ENCODE measurements at regions not wholly inside any gene's neighbourhood (a gene's known extent, or its start where the extent isn't known, plus 50 kb on each side); places are given as distances from the start of the nearest gene placed in this dataset.

GRCh38 chr6:26175428-26176181 lies 88.4 kb downstream of the HFE start:
- H3K4me2 ChIP-seq: peak overlapping the region; percentile 44
- peak overlapping the region; percentile 25; the same call in 1 of the 2 replicates for H3K27ac ChIP-seq
- H2AFZ ChIP-seq (ENCODE audit: low read depth): no peak overlapping the region
- peak; percentile 77 for TF ChIP-seq CTCF (conservative IDR thresholded peaks at IDR 0.05; ENCODE audit: low read depth, low read length)
- no peak overlapping the region; the same call in 1 of the 2 replicates for H3K9ac ChIP-seq
- peaks cover 17% of the 10 kb centered on the region; the same call in 1 of the 2 replicates for H3K79me2 ChIP-seq (ENCODE audit: insufficient read depth, low read depth)
- H3K27me3 ChIP-seq (ENCODE audit: insufficient read depth, low read depth): no peaks in the 10 kb centered on the region
- H4K20me1 ChIP-seq (ENCODE audit: insufficient read depth): no peaks in the 10 kb centered on the region
- H3K4me1 ChIP-seq (ENCODE audit: low read depth, poor library complexity, severe bottlenecking): peaks cover 49% of the 10 kb centered on the region
- H3K36me3 ChIP-seq (ENCODE audit: insufficient read depth): no peaks in the 10 kb centered on the region
- no peak overlapping the region for H3K4me3 ChIP-seq (IDR thresholded peaks at IDR 0.05; ENCODE audit: insufficient read depth, low read depth, low read length)

- no peak overlapping the region for H3K4me3 ChIP-seq (IDR thresholded peaks at IDR 0.05; ENCODE audit: insufficient read depth, low read depth, low read length)
- H4K20me1 ChIP-seq (ENCODE audit: insufficient read depth): no peaks in the 10 kb centered on the region
- no peak overlapping the region for H3K4me2 ChIP-seq
- H3K9ac ChIP-seq: no peak overlapping the region
- H2AFZ ChIP-seq (ENCODE audit: low read depth): no peak overlapping the region
- peaks cover 2% of the 10 kb centered on the region; the same call in 1 of the 2 replicates for H3K79me2 ChIP-seq (ENCODE audit: insufficient read depth, low read depth)
- no peak for TF ChIP-seq CTCF (conservative IDR thresholded peaks at IDR 0.05; ENCODE audit: low read depth, low read length)
- no peak overlapping the region for H3K27ac ChIP-seq
- H3K4me1 ChIP-seq (ENCODE audit: low read depth, poor library complexity, severe bottlenecking): peaks cover 27% of the 10 kb centered on the region
- H3K27me3 ChIP-seq (ENCODE audit: insufficient read depth, low read depth): no peaks in the 10 kb centered on the region
- no peaks in the 10 kb centered on the region for H3K36me3 ChIP-seq (ENCODE audit: insufficient read depth)
These were observed 92.4 kb downstream of the HFE start for GRCh38 chr6:26179675-26180074.

DNA sequence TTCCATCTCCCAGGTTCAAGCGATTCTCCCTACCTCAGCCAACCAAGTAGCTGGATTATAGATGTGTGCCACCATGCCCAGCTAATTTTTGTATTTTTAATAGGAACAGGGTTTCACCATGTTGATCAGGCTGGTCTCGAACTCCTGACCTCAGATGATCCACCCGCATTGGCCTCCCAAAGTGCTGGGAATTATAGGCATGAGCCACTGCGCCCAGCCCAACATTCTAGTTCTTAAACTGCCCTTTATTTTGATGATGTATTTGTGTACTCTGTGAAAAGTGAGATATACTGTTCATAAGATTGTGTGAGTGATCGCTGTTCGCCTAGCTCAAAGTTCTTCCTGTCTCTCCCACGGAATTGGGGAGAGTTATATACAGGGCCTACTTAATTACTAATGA lies 93.1 kb downstream of the HFE start:
- Histone ChIP-seq H3K4me2 (no peak overlapping the region), H3K4me1 (ENCODE audit: low read depth, poor library complexity, severe bottlenecking) (peaks cover 21% of the 10 kb centered on the region), H3K27me3 (ENCODE audit: insufficient read depth, low read depth) (no peaks in the 10 kb centered on the region), H4K20me1 (ENCODE audit: insufficient read depth) (no peaks in the 10 kb centered on the region), H3K4me3 (IDR thresholded peaks at IDR 0.05; ENCODE audit: insufficient read depth, low read depth, low read length) (no peak overlapping the region), H3K27ac (no peak overlapping the region), H3K36me3 (ENCODE audit: insufficient read depth) (no peaks in the 10 kb centered on the region), H3K79me2 (ENCODE audit: insufficient read depth, low read depth) (no peaks in the 10 kb centered on the region), H3K9ac (no peak overlapping the region), H2AFZ (ENCODE audit: low read depth) (no peak overlapping the region)
- TF ChIP-seq CTCF (conservative IDR thresholded peaks at IDR 0.05; ENCODE audit: low read depth, low read length): no peak

DNA sequence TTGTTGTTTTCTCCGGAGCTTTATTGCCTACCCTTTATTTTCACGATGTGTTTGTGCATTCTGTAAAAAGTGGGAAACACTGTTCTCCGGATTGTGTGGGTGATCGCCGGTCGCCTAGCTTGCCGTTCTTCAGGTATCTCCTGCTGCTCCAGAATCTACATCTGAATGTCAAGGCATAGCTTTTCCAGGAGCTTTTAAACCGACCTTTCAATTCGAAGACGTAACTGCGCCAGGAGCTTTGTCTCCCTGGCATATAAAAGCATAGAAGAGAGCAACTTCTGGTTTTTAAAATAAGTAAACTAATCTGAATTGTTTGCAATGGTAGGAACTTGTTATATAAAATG lies 96.0 kb downstream of the HFE start:
- H3K27me3 ChIP-seq (ENCODE audit: insufficient read depth, low read depth): no peaks in the 10 kb centered on the region
- no peak overlapping the region for H2AFZ ChIP-seq (ENCODE audit: low read depth)
- no peak overlapping the region for H3K4me3 ChIP-seq (IDR thresholded peaks at IDR 0.05; ENCODE audit: insufficient read depth, low read depth, low read length)
- H3K4me2 ChIP-seq: no peak overlapping the region
- H3K27ac ChIP-seq: no peak overlapping the region
- no peaks in the 10 kb centered on the region for H3K4me1 ChIP-seq (ENCODE audit: low read depth, poor library complexity, severe bottlenecking)
- TF ChIP-seq CTCF (conservative IDR thresholded peaks at IDR 0.05; ENCODE audit: low read depth, low read length): no peak
- H3K9ac ChIP-seq: no peak overlapping the region
- no peaks in the 10 kb centered on the region for H4K20me1 ChIP-seq (ENCODE audit: insufficient read depth)
- no peaks in the 10 kb centered on the region for H3K36me3 ChIP-seq (ENCODE audit: insufficient read depth)
- H3K79me2 ChIP-seq (ENCODE audit: insufficient read depth, low read depth): no peaks in the 10 kb centered on the region
